RWPE2 (cell line): ENCODE measurements at regions not wholly inside any gene's neighbourhood (a gene's known extent, or its start where the extent isn't known, plus 50 kb on each side); places are given as distances from the start of the nearest gene placed in this dataset.

Experiments
- ATAC-seq: fragments of 200-7000 bp; cut with Tn5 transposase; 3 replicates; pipeline ENCODE4 v1.9.1; 2021; ENCODE audit warnings: low read depth
- DNase-seq: peaks from one replicate; pipeline ENCODE4 v3.0.0-alpha.2; 2020; ENCODE audit warnings: low spot score
- H3K27ac ChIP-seq: fragments of 450-650 bp; 2 replicates; pipeline ENCODE4 v1.5.1; 2017; ENCODE audit warnings: mild to moderate bottlenecking; ENCODE audit not compliant: poor library complexity, severe bottlenecking
- H3K27me3 ChIP-seq: fragments of 250-450 bp; sonication (Bioruptor Pico); 2 replicates; pipeline ENCODE4 v1.5.1; 2021; ENCODE audit warnings: mild to moderate bottlenecking, moderate library complexity; ENCODE audit not compliant: insufficient read depth, poor library complexity, severe bottlenecking
- H3K36me3 ChIP-seq: fragments of 250-450 bp; sonication (Bioruptor Pico); 2 replicates; pipeline ENCODE4 v1.5.1; 2020; ENCODE audit warnings: low read depth, mild to moderate bottlenecking, moderate library complexity
- H3K4me1 ChIP-seq: fragments of 250-450 bp; sonication (Bioruptor Pico); 2 replicates; pipeline ENCODE4 v1.5.1; 2021; ENCODE audit warnings: mild to moderate bottlenecking, moderate library complexity; ENCODE audit not compliant: insufficient read depth, poor library complexity, severe bottlenecking
- H3K4me3 ChIP-seq: fragments of 250-450 bp; sonication (Bioruptor Pico); 2 replicates; pipeline ENCODE4 v1.5.1; 2021; ENCODE audit warnings: mild to moderate bottlenecking, moderate library complexity; ENCODE audit not compliant: severe bottlenecking
- H3K9me3 ChIP-seq: fragments of 250-450 bp; sonication (Bioruptor Pico); 2 replicates; pipeline ENCODE4 v1.5.1; 2021; ENCODE audit warnings: mild to moderate bottlenecking, moderate library complexity; ENCODE audit not compliant: severe bottlenecking
- TF ChIP-seq, protein P1 (sequence below): fragments of 450-650 bp; IDR thresholded peaks from one replicate; pipeline ENCODE4 v1.5.1; 2017; ENCODE audit warnings: mild to moderate bottlenecking, moderate library complexity; ENCODE audit not compliant: poor library complexity, severe bottlenecking

DNA sequence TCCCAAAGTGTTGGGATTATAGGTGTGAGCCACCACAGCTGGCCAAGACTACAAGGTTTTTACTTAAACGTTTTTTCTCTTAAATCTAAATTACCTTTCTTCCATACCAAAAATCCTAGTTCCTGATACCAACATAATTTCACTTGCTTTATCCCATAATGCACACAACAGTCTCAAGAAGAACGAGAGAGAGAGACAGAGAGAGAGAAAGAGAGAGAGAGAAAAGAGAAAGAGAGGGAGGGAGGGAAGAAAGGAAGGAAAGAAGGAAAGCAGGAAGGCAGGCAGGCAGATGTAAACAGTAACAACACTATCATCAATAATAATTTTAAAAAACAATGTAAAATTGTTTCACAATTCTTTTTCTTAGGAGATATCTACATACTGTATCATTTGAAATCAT is 118.4 kb downstream of the BTG1 start:
- TF ChIP-seq, protein P1, sequence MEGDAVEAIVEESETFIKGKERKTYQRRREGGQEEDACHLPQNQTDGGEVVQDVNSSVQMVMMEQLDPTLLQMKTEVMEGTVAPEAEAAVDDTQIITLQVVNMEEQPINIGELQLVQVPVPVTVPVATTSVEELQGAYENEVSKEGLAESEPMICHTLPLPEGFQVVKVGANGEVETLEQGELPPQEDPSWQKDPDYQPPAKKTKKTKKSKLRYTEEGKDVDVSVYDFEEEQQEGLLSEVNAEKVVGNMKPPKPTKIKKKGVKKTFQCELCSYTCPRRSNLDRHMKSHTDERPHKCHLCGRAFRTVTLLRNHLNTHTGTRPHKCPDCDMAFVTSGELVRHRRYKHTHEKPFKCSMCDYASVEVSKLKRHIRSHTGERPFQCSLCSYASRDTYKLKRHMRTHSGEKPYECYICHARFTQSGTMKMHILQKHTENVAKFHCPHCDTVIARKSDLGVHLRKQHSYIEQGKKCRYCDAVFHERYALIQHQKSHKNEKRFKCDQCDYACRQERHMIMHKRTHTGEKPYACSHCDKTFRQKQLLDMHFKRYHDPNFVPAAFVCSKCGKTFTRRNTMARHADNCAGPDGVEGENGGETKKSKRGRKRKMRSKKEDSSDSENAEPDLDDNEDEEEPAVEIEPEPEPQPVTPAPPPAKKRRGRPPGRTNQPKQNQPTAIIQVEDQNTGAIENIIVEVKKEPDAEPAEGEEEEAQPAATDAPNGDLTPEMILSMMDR = no peak
- Histone ChIP-seq H3K27ac (no peak overlapping the region), H3K9me3 (no peaks in the 10 kb centered on the region), H3K36me3 (no peaks in the 10 kb centered on the region), H3K4me1 (peaks cover 10% of the 10 kb centered on the region), H3K4me3 (no peak overlapping the region), H3K27me3 (no peaks in the 10 kb centered on the region)
- DNase-seq (no peak), ATAC-seq (no peak)

DNA sequence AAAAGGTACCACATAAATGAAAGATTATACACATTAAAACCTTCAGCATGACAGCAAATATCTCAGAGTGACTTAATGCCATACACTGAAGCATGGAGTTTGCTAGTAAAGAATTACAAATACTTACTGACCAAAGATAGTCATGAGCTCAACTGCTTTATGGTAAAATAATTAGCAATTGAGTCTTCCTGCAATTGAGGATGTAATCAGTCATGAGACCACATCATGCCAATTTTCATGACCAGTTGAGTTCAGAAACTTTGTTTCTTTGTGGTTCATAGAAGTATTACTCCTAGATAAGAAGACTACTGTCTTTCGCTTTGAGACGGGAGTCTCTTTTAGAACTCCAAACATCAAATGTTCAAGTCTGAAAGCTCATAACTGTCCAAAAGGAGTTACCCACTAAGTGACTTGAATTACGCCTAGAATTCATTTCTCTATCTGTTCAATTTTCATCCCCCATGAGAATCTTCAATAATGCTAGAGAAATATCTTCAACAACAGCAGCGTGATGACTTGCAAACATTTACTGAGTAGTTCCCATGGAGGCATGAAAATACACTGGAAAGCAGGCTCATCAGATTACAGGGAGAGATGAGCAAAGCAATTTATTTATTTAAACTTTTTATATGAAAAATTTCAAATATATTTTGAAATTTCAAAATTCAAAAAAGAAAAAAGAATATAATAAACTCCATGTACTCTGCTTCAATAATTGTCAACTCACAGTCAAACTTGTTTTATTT is 120.0 kb downstream of the BTG1 start:
- H3K27ac ChIP-seq = no peak overlapping the region
- DNase-seq (no peak), ATAC-seq (no peak)
- TF ChIP-seq, protein P1 = no peak
- H3K9me3 ChIP-seq = no peaks in the 10 kb centered on the region
- H3K36me3 ChIP-seq = no peaks in the 10 kb centered on the region
- H3K27me3 ChIP-seq = no peaks in the 10 kb centered on the region
- peaks cover 10% of the 10 kb centered on the region for H3K4me1 ChIP-seq
- no peak overlapping the region for H3K4me3 ChIP-seq

DNA sequence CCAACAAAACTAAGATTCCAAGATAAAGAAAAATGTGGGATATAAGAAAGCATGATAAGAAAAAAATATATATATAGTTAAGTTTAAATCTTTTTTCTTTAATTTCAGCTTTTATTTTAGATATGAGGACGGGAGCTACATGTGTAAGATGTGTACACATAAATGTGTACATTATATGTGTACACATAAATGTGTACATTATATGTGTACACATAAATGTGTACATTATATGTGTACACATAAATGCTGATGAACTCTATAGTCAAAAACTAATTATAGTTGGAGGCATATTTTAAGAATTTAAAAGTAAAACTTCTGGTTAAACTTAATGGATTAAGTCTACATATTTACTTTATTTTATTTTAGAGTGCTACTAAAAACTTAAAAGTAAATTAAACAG is 123.6 kb downstream of the BTG1 start:
- no peak for ATAC-seq
- no peaks in the 10 kb centered on the region for H3K9me3 ChIP-seq
- H3K27ac ChIP-seq = no peak overlapping the region
- DNase-seq = no peak
- no peaks in the 10 kb centered on the region for H3K4me1 ChIP-seq
- H3K27me3 ChIP-seq = no peaks in the 10 kb centered on the region
- H3K4me3 ChIP-seq = no peak overlapping the region
- H3K36me3 ChIP-seq = no peaks in the 10 kb centered on the region
- TF ChIP-seq, protein P1 = no peak

DNA sequence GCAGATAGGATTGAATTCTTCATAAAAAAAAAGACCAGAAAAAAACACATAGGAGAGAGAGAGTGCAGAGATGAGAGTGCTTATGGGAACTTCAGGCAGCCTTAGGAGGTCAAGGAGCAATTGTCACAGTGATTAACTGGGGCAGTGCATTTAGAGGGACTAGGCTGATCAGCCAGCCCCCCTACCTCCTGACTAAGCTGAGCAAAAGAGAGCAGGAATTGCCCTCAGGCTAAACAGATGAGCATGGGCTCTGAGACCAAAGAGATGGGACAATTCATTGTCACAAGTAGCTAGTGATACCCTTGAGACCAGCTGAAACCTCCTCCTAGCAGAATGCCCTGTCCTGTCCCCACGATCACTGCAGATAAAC is 124.0 kb downstream of the BTG1 start:
- Histone ChIP-seq H3K27me3 (no peaks in the 10 kb centered on the region), H3K36me3 (no peaks in the 10 kb centered on the region), H3K4me3 (no peak overlapping the region), H3K9me3 (no peaks in the 10 kb centered on the region), H3K27ac (no peak overlapping the region), H3K4me1 (no peaks in the 10 kb centered on the region)
- ATAC-seq (no peak), DNase-seq (no peak)
- TF ChIP-seq, protein P1 = no peak

DNA sequence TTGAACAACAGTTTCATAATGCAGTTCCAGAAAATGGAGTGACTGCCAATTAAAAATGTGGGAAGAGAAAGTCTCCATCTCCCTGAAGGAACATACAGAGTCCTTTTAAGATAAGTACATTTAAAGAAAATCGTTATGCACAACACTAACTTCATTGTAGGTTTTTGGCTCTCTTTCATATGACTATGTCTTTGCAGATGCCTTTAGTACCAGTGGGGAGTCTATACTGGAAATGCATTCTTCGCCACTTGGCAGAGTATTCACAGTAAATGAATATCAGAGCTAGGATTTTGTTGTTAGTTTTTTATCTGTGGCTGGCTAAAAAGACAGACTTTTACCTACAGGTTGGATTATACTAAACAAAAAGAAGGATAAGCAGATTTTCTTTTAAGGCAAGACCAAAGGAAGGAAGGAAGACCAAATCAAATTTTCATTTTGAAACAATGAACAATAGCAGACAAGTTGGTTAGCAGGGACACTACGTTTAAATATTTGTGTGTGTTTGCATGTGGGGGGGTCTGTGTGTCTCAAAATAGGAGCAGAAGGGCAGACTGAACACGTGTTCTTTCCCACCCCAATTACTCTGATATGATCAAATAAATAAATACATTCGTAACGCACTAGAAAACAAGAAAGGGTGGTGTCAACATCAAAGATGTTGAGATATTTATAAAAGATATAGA is 124.5 kb downstream of the BTG1 start:
- Histone ChIP-seq H3K27ac (no peak overlapping the region), H3K4me3 (no peak overlapping the region), H3K9me3 (no peaks in the 10 kb centered on the region), H3K4me1 (no peaks in the 10 kb centered on the region), H3K27me3 (no peaks in the 10 kb centered on the region), H3K36me3 (no peaks in the 10 kb centered on the region)
- ATAC-seq (no peak), DNase-seq (no peak)
- TF ChIP-seq, protein P1 = no peak
